Mammary epithelial cell (primary cell): ENCODE measurements at regions not wholly inside any gene's neighbourhood (a gene's known extent, or its start where the extent isn't known, plus 50 kb on each side); places are given as distances from the start of the nearest gene placed in this dataset.

Source experiments
- EZH2 ChIP-seq: IDR thresholded peaks from 2 replicates; pipeline ENCODE4 v1.6.1; 2012; ENCODE audit warnings: low read length, inconsistent platforms, borderline replicate concordance
- TF ChIP-seq, protein P1 (sequence below), 2 donors: IDR thresholded peaks in 1 of 2; conservative IDR thresholded peaks in 1 of 2; 2 replicates each; pipeline ENCODE4 v1.5.1; 2011 to 2012; ENCODE audit warnings: inconsistent platforms in 2 of 2, low read length in 2 of 2, mild to moderate bottlenecking in 2 of 2, control low read depth in 1 of 2, low read depth in 1 of 2; ENCODE audit not compliant: insufficient read depth in 1 of 2; ENCODE audit errors: extremely low read depth in 1 of 2

DNA sequence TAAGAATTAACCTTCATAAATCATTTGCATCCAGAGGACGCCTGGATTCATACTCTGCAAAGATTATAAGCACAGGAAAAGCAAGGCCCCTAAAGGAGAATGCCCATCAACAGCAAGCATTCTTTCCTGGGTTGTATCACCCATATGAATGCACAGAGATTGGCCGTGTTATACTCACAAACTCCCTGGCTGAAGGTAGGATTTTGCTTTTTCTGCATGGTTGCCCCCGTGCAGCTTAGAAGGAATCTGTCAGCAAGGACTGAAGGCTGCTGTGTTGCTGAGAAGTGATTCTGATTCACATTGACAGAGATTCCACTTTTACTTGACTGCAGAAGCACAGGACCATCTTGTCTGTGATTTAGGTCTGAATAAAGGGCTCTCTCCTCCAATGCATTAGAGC is 283.0 kb downstream of the LRRIQ3 start:
- TF ChIP-seq, protein P1, sequence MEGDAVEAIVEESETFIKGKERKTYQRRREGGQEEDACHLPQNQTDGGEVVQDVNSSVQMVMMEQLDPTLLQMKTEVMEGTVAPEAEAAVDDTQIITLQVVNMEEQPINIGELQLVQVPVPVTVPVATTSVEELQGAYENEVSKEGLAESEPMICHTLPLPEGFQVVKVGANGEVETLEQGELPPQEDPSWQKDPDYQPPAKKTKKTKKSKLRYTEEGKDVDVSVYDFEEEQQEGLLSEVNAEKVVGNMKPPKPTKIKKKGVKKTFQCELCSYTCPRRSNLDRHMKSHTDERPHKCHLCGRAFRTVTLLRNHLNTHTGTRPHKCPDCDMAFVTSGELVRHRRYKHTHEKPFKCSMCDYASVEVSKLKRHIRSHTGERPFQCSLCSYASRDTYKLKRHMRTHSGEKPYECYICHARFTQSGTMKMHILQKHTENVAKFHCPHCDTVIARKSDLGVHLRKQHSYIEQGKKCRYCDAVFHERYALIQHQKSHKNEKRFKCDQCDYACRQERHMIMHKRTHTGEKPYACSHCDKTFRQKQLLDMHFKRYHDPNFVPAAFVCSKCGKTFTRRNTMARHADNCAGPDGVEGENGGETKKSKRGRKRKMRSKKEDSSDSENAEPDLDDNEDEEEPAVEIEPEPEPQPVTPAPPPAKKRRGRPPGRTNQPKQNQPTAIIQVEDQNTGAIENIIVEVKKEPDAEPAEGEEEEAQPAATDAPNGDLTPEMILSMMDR (conservative IDR thresholded peaks at IDR 0.05 in 1 of 2, IDR thresholded peaks at IDR 0.05 in 1 of 2; ENCODE audit: extremely low read depth in 1 of 2, insufficient read depth in 1 of 2, low read depth in 1 of 2, low read length in 2 of 2): no peak
- no peak for TF ChIP-seq EZH2
